GM21526 (cell line): ENCODE measurements at regions not wholly inside any gene's neighbourhood (a gene's known extent, or its start where the extent isn't known, plus 50 kb on each side); places are given as distances from the start of the nearest gene placed in this dataset.

Source experiments
- ATAC-seq: cut with Tn5 transposase; IDR thresholded peaks from one replicate; pipeline ENCODE4 v1.9.1; 2021; ENCODE audit warnings: moderate library complexity; ENCODE audit not compliant: unreplicated experiment, low FRiP score

GRCh38 chr4:181189751-181190150, 1053.5 kb upstream of the TENM3 start:
- ATAC-seq: no peak

GRCh38 chr4:181193131-181193930, 1049.9 kb upstream of the TENM3 start:
- no peak for ATAC-seq

DNA sequence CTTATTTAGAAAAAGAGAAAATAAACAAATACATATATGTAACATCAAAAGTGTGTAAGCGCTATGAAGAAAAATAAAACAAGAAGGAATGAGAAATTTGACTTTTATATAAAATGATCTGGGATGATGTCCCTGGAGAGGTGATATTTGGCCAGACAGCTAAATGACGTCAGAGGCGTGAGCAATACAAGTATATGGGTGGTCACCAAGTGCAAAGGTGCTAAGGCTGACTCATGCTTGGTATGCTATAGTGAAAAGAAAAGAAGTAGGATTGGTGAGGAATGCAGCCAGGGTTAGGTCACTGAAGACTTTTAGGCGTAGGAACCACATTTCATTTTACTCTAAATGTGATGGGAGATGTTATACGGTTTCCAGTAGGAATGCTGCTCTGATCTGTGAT, 1049.1 kb upstream of the TENM3 start:
- ATAC-seq: no peak

DNA sequence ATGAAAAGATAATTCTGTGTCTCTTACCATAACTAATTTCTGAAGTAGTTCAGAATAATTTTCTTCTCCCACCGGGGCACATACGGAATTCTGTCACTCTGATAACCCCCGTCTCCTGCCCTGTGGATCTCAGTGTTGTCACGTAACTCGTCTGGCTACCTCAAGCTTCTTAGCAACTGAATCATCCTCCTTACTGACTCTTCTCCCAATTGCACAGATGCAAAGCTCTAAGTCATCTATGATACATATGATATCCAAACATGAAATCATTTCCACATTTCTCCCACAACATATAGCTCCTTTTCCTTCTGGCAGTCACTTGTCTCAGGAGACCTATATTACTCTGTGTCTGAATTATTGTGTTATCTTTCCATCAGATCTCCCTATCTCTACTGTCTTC, 1043.1 kb upstream of the TENM3 start:
- ATAC-seq: no peak

GRCh38 chr4:181202240-181202639, 1041.0 kb upstream of the TENM3 start:
- ATAC-seq: no peak

DNA sequence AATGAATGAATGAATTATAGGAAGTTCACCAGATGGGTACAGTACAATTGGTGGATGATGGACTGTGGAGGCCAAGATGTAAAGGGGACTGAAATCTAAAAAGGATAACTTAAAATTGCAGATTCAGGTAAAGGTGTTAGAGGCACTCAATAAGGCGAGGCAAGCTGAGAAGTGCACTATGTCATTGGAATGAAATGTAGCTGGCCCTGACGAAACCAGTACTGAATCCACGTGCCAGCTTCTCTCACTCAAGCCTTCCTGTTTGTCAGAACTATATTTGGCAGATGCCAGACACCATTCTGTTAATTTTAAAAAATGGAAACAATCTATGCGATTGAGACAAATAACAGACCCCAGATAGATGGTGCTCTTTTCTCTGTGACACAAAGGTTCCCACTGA, 1039.1 kb upstream of the TENM3 start:
- ATAC-seq: no peak

DNA sequence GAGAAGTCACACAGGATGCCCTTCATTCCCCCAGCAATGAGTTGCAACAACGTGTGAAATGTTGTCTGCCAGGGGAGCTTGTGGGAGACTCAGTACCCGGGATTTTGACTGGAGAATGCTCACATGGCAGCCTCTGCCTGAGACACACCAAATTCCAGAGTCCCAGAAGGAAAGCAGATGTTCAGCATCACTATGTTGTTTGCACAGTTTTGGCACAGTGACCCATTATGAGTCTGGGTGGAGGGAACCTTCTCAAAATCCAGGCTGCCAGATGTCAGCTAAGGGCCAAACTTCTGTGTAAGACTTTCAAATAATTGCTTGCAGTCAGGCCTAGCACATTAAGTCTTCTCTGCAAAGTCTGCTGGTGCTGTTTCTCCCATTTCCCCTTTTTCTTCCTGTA, 1029.7 kb upstream of the TENM3 start:
- ATAC-seq: no peak

DNA sequence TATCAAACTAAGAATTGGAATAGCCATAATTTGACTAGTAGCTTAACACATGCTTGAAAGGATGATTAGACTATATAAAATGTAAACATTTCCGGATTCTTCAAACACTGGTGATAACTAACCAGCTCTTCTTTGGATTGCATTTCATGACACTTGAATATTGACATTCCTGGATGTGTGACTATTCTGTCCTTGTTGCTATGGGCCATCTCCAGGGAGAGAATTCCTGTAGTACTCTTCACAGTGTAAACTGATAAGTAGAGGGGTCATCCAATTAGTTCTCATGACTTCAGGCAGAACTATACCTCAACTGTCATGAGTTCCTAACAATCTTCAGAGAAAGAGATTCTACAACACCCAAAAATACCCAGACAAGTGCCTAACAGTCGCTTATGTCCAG, 1026.7 kb upstream of the TENM3 start:
- no peak for ATAC-seq

DNA sequence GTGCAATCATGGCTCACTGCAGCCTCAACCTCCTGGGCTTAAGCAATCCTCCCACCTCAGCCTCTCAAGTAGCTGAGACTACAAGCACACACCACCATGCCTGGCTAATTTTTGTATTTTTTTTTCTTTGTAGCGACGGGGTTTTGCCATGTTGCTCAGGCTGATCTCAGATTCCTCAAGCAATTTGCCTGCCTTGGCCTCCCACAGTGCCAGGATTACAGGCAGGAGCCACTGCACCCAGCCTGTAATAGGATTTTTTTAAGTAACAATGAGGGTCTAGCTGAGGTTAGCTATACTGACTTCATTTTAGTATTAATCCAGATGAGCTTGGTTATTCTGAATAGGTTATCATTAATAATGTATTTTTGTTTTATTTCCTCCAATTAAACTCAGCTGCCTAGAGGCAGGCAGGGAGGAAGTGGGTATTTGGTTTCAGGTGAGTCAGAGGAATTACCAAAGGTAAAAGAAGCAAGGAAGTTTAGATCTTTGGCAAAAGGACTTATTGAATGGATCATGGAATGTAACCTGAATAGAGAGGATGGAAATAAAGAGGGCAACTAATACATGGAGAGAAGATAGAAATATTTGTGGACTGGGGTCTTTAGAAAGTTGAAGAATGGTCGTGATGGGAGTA, 1023.3 kb upstream of the TENM3 start:
- ATAC-seq: no peak

DNA sequence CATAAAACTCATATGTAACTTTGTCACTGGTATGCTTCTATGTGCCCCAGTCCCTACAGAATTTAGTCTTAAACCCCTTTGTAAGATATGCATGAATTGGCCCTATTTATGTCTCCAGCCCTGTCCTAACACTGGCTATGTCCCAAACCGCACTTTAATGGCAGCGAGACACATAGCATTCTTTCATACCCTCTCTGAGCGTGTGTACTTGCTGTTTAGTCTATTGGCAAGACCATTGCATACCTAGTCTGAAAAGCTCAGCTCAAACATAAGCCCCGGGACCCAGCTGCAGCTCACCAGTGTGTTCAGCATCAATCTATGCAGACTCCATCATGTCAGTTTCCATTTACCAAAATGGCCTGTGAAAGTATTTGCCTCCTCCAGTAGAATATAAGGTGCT, 1018.4 kb upstream of the TENM3 start:
- no peak for ATAC-seq

DNA sequence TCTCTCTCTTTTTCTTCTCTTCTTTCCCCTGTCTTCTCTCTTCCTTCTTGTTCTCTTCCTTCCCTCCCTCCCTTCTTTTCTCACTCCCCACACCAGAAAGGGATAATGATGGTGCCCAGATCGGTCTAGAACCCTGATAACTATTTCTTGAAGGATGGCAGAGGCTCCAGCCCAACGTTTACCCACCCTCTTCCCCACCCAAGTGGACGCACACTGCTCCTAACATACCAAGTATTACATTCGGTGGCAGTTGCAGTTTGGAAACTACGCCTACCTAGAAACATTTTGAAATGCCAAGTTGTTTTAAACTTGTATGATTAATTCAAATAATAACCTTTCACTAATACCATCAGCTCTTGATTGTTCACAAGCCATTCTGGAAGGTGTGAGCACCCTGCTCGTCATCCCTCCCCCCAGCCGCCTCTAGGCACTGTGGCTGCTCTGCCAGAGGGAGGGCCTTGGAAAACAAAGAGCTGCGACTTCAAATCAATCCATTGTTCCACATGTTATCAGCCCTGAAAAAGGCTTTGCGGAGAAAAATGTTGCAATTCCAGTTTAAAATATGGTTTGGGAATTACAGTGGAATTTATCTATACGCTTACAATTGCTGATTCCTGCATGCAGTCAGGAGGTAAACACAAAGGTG, 1017.5 kb upstream of the TENM3 start:
- ATAC-seq: no peak

- ATAC-seq: no peak
Observed at GRCh38 chr4:181234951-181235680, 1008.1 kb upstream of the TENM3 start.

DNA sequence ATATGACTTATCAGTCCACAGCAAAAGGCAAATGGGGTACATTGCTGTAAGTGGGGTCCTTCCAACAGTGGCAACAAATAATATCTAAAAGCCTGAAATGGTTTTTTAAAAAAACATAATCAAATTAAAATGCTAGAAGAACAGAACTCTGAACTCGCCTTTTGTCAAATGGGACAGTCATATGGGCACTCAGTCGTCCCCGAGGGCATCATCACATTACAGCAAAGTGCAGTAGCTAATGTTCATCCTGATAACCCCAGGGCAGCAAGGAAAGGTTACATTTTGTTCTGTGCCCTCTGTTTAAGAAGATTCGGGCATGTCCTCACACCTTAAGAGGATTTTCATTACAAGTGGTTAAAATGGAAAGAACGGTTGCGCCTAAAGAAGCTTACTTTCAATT, 997.9 kb upstream of the TENM3 start:
- ATAC-seq: no peak

- no peak for ATAC-seq
Observed at GRCh38 chr4:181249031-181249430, 994.2 kb upstream of the TENM3 start.

DNA sequence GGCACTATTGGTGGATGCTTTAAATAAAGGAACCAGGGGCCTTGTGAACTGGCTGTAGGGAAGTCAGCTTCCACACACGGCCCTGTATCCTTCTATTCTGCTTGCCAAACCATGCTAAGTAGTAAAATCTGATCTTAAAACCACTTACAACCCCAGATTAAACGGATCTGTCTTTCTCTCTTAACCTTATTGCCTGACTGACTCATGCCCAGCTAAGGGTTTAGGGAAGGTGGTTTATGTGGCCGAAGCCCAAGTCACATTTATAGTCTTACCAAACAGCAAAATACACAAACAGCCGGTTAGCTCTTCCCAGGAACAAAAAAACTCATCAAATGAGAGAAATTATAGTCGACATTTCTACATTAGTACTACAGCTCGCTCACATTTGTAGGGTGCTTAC, 988.4 kb upstream of the TENM3 start:
- no peak for ATAC-seq

DNA sequence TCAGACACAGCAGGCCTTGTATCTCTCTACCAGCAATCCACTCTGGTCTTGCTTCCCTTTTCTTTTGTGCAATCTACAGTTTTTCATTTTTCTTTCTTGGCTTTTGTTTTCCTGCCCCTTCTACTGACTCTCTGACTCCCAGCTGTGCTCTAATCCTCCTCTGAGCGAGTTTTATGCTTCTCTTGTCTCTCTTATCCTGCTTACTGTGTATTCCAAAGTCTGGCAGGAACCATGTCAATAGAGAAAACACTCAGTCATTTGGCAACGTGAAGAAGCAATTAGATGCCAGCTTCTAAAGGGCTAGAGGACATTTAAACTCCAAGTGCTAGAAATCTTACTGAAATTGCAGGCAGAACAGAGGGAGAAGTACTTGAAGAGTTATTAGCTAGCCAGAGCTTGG, 984.6 kb upstream of the TENM3 start:
- ATAC-seq: no peak

- ATAC-seq: no peak
Observed at GRCh38 chr4:181259081-181259709, 984.0 kb upstream of the TENM3 start.

- ATAC-seq: no peak
Observed at GRCh38 chr4:181261279-181261678, 981.9 kb upstream of the TENM3 start.

GRCh38 chr4:181264893-181265292, 978.3 kb upstream of the TENM3 start:
- ATAC-seq: no peak

- no peak for ATAC-seq
Observed at GRCh38 chr4:181265370-181265769, 977.8 kb upstream of the TENM3 start.
